Kidney (tissue), 13 donors: ENCODE measurements at regions not wholly inside any gene's neighbourhood (a gene's known extent, or its start where the extent isn't known, plus 50 kb on each side); places are given as distances from the start of the nearest gene placed in this dataset.

Experiments
- DNase-seq, 5 donors: peaks; one replicate each; pipeline ENCODE4 v3.0.0-alpha.2; 2013 to 2020
- FAIRE-seq: peaks from 2 replicates; lab custom pipeline; 2012; peaks lifted over from hg19 to GRCh38; lab: Jason Lieb, UNC
- H3K27ac ChIP-seq, 2 donors: one replicate each; pipeline ENCODE4 v1.7.0; 2013; ENCODE audit warnings: low read depth in 2 of 2, low read length in 2 of 2, inconsistent platforms in 1 of 2
- H3K27me3 ChIP-seq: one replicate; pipeline ENCODE4 v1.7.1; 2013; ENCODE audit warnings: low read length, inconsistent platforms; ENCODE audit not compliant: control insufficient read depth, insufficient read depth
- H3K36me3 ChIP-seq, 3 donors: one replicate each; pipeline versions ENCODE4 v1.7.0 to v1.7.1; 2013; ENCODE audit warnings: low read length in 3 of 3, control low read depth in 1 of 3, inconsistent platforms in 1 of 3; ENCODE audit not compliant: insufficient read depth in 3 of 3, control insufficient read depth in 2 of 3
- H3K4me1 ChIP-seq, 3 donors: one replicate each; pipeline versions ENCODE4 v1.7.0 to v1.7.1; 2013; ENCODE audit warnings: low read length in 3 of 3, inconsistent platforms in 1 of 3, low read depth in 1 of 3; ENCODE audit not compliant: control insufficient read depth in 2 of 3, insufficient read depth in 2 of 3
- H3K4me3 ChIP-seq, 3 donors: one replicate each; pipeline versions ENCODE4 v1.7.0 to v1.8.1; 2013; ENCODE audit warnings: low read length in 3 of 3, control low read depth in 1 of 3, inconsistent platforms in 1 of 3
- H3K9ac ChIP-seq, 3 donors: one replicate each; pipeline versions ENCODE4 v1.7.0 to v1.7.1; 2013; ENCODE audit warnings: low read length in 3 of 3, control low read depth in 1 of 3, inconsistent platforms in 1 of 3
- H3K9me3 ChIP-seq, 3 donors: one replicate each; pipeline versions ENCODE4 v1.7.0 to v1.7.1; 2013; ENCODE audit warnings: low read length in 3 of 3, control low read depth in 1 of 3, inconsistent platforms in 1 of 3; ENCODE audit not compliant: control insufficient read depth in 2 of 3, insufficient read depth in 1 of 3
- CTCF ChIP-seq: IDR thresholded peaks from 3 replicates; pipeline ENCODE4 v1.5.1; 2012; ENCODE audit warnings: mild to moderate bottlenecking, moderate library complexity, borderline replicate concordance; ENCODE audit not compliant: insufficient read depth; ENCODE audit errors: extremely low read depth
- intact Hi-C: fragments of 100-400 bp; cut with DNase I; formaldehyde crosslinking; loops from one replicate; pipeline ENCODE4 v1.11.1; 2022
- donor health status: control.
- donor health status: control.
- donor health status: control.
- donor health status: control.
- donor health status: control.
- donor health status: DM: yes; HTN: yes; CAD: no.
- donor health status: Normal renal cell carcinoma (clear cell type).

- TF ChIP-seq CTCF, result no peak
- H3K9me3 ChIP-seq, result no peaks in the 10 kb centered on the region
- H3K36me3 ChIP-seq, result no peaks in the 10 kb centered on the region
- no peaks in the 10 kb centered on the region for H3K27me3 ChIP-seq
- H3K4me1 ChIP-seq, result no peaks in the 10 kb centered on the region
- DNase-seq (no peak), FAIRE-seq (peak; percentile 59)
- H3K9ac ChIP-seq, result no peak overlapping the region
- intact Hi-C loops, result no loop called here
- H3K4me3 ChIP-seq, result no peak overlapping the region
- no peak overlapping the region for H3K27ac ChIP-seq
Measured at GRCh38 chr2:228699400-228699799, 517.9 kb upstream of the SPHKAP start.

- DNase-seq (no peak), FAIRE-seq (no peak)
- intact Hi-C loops, result no loop called here
- Histone ChIP-seq H3K4me1 (no peaks in the 10 kb centered on the region), H3K27ac (no peak overlapping the region), H3K9ac (no peak overlapping the region), H3K36me3 (no peaks in the 10 kb centered on the region), H3K27me3 (no peaks in the 10 kb centered on the region), H3K4me3 (no peak overlapping the region), H3K9me3 (no peaks in the 10 kb centered on the region)
- TF ChIP-seq CTCF, result no peak
Measured at GRCh38 chr2:228698963-228699362, 517.5 kb upstream of the SPHKAP start.

GRCh38 chr2:228697456-228697855, 516.0 kb upstream of the SPHKAP start:
- H3K9me3 ChIP-seq, result no peaks in the 10 kb centered on the region
- no peak overlapping the region for H3K27ac ChIP-seq
- H3K27me3 ChIP-seq, result no peaks in the 10 kb centered on the region
- no peak for TF ChIP-seq CTCF
- no peak overlapping the region for H3K4me3 ChIP-seq
- no peaks in the 10 kb centered on the region for H3K4me1 ChIP-seq
- FAIRE-seq (no peak), DNase-seq (no peak)
- no peak overlapping the region for H3K9ac ChIP-seq
- H3K36me3 ChIP-seq, result no peaks in the 10 kb centered on the region
- intact Hi-C loops, result no loop called here

- H3K27me3 ChIP-seq, result no peaks in the 10 kb centered on the region
- H3K4me1 ChIP-seq, result no peaks in the 10 kb centered on the region
- no peak overlapping the region for H3K9ac ChIP-seq
- H3K4me3 ChIP-seq, result no peak overlapping the region
- H3K27ac ChIP-seq, result no peak overlapping the region
- TF ChIP-seq CTCF, result no peak
- DNase-seq (no peak), FAIRE-seq (no peak)
- no peaks in the 10 kb centered on the region for H3K36me3 ChIP-seq
- H3K9me3 ChIP-seq, result no peaks in the 10 kb centered on the region
- intact Hi-C loops, result no loop called here
Measured at GRCh38 chr2:228690681-228691080, 509.2 kb upstream of the SPHKAP start.
